NCI-H1694 treated with DMSO at 0.1 percent for 48 hours (cell line): ENCODE measurements at regions not wholly inside any gene's neighbourhood (a gene's known extent, or its start where the extent isn't known, plus 50 kb on each side); places are given as distances from the start of the nearest gene placed in this dataset.
"Not testable (repeated sequence)": the region's sequence is repeated elsewhere in the genome, so short reads cannot be mapped to it uniquely, and the experiment has no call there.

Experiments used
- DNase-seq: peaks from one replicate; lab custom pipeline; 2025; lab: John Stamatoyannopoulos, UW

- no peak for DNase-seq
These were observed 182.5 kb upstream of the RAB6C start for GRCh38 chr2:129796801-129797488.

- DNase-seq, result no peak
These were observed 181.8 kb upstream of the RAB6C start for GRCh38 chr2:129797489-129798300.

GRCh38 chr2:129798301-129798581, 181.2 kb upstream of the RAB6C start:
- DNase-seq, result no peak

DNA sequence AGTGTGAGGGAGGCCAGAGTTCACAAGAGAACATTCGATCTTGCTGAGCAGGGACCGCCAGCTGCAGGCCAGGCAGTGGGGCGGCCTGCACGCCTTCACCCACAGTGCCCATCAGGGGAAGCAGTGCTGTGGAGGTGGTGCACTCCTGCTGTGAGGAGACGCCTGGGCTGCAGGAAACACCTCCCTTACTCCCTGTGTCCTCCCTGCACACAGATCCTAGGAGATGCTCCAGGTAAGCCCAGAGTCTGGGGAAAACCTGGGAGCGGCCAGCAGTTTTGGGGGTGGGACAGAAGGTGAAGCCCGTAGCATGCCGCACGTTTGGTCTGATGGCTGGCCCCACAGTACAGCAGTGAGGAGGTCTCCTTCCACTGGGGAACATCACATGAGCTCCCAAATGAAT, 180.8 kb upstream of the RAB6C start:
- no peak for DNase-seq

- DNase-seq, result no peak
These were observed 180.2 kb upstream of the RAB6C start for GRCh38 chr2:129799036-129799958.

DNA sequence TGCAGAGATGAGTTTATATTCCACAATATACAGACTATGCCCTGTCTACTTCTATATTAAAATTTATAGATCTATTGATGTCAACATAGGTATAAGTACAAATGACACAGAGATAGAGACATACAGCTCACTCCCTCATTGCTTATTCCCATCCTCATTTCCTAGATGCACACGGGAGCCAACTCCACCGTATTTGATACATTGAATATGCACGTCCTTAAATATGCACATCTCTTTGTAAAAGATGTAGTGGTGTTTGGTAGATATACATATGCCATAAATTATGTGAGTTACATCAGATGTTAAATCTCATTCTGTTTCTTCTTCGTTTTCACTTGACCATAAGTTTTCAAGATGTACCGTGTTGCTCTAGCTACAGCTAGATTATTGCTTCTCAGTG, 179.2 kb upstream of the RAB6C start:
- no peak for DNase-seq

DNA sequence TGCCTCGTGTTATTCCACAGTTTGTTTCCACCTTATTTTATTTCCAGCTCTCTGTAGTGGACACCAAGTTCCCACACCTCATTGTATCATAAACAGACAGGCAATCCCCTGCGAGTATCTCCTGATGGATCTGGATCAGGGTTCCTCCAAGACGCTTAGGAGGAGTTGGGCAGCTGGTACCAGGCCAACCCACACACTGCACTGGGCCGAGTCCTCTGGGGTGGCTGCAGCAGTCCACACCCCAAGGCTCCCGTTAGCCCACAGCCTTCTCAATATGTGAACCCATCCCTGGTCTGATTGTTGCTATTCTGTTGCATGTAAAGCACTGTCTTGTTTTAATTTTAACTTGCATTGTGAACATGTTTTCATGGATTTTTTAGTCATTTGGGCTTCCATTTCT, 178.8 kb upstream of the RAB6C start:
- DNase-seq, result no peak

DNA sequence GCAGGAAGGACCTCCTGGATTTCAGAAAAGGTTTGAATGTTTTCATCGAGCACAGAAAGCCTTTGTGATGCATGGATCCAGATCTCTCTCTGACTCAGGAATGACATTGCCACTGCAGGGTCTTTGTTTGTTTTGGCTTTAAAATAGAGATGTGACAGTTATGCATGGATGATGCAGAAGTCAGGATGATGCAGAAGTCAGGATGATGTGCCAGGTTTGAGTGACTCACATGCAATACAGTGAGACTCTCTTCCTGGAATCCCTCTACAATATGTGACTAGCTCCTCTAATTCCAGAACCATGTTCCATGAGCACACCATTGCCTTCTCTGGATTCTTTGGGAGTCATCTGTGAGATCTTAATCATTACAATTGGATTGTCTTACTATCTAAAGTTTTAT, 177.9 kb upstream of the RAB6C start:
- peak; percentile 41 for DNase-seq

DNA sequence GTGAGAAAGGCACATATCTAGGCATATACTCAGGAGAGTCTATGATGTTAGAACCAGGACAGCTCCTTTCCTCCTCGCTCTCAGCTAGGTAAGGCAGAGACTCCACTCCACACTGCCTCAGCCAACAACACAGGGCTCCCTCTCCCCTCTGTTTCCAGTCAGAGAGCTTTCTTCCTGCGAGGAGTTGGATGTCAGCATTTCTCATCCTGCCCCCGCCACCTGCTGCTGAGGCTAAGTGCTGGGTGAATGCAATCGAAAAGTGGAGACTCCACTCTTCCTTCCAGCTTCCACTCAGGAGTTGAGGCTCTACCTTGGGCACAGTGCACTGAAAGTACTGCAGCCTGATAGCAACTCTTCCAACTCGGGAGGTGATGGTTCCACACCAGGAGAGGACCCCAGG, 177.2 kb upstream of the RAB6C start:
- no peak for DNase-seq

DNA sequence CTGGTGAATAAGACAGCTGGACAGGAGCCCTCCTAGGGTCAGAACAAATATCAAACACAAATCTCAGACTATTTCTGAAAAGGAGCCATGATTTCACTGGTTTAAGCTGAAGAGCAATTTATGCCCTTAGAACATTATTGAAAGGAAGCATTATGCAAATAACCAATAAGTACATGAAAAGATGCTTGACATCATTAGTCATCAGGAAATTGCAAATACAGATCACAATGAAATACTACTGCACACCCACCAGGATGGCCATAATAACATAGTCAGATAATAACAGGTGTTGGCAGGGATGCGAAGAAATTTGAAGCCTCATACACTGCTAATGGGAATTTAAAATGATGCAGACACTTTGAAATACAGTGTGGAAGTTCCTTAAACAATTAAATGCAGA, 176.4 kb upstream of the RAB6C start:
- DNase-seq, result no peak

- DNase-seq, result no peak
These were observed 175.6 kb upstream of the RAB6C start for GRCh38 chr2:129803871-129804270.

DNA sequence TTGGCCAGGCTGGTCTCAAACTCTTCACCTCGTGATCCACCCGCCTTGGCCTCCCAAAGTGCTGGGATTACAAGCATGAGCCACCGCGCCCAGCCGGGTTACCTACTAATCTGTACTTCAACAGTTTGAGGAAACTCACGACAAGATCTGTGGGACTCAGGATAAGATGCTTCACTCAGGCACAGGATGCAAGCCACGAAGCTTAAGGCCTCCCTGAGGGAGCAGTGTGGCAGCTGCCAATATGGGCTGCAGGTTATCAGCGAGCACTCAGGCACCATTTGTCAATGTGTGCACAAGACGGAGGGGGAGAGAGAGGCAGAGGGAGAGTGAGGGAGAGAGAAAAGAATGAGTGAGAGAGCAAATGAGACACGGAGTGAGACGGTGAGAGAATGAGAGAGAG, 173.6 kb upstream of the RAB6C start:
- DNase-seq, result no peak

DNA sequence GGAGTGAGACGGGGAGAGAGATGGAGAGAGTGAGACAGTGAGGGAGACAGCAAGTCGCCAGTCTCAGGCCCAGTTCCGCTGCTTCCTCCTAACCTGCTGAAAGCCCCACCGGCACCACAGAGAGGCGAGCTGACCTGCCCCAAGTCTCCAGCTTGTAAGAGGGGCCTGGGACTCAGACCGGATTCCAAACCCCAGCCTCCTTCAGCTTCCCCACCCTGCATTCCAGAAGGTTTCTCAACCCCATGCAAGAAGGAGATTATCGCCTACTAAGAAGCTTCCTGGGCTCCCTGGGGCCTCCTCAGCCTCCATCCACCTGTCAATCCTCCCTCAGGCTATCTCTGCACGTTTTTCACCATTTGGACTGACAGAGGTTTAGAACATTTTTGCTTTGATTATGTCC, 173.1 kb upstream of the RAB6C start:
- no peak for DNase-seq

DNA sequence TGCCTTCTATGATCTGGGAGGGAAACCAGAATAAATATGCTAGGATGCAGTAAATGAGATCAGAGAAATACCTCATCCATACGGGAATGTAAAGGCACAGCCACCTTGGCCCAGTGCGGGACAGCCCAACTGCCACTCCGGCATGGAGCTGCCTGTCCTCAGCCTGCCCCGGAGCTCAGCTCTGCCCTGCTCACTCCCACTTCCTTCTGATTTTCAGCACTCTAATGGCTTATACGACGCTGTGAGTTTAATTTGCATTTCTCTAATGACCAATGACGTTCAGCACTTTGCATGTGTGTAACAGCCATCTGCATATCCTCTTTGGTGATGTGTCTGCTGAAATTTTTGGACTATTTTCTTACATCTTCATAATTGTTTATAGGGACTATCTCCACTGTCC, 172.5 kb upstream of the RAB6C start:
- no peak for DNase-seq

DNA sequence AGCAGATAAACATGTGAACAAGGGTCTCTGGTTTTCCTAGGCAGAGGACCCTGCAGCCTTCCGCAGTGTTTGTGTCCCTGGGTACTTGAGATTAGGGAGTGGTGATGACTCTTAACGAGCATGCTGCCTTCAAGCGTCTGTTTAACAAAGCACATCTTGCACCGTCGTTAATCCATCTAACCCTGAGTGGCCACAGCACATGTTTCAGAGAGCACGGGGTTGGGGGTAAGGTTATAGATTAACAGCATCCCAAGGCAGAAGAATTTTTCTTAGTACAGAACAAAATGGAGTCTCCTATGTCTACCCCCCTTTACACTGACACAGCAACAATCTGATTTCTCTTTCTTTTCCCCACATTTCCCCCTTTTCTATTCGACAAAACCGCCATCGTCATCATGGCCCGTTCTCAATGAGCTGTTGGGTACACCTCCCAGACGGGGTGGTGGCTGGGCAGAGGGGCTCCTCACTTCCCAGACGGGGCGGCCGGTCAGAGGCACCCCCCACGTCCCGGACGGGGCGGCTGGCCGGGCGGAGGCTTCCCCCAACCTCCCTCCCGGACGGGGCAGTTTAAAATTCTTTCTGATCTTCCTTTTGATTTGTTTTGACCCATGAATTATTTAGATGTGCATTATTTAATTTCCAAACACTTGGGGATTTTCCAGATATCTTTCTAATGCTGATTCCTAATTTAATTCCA, 171.7 kb upstream of the RAB6C start:
- DNase-seq, result not testable (repeated sequence)

- DNase-seq, result no peak
These were observed 168.9 kb upstream of the RAB6C start for GRCh38 chr2:129810521-129810920.

- no peak for DNase-seq
These were observed 167.4 kb upstream of the RAB6C start for GRCh38 chr2:129812071-129812470.

DNA sequence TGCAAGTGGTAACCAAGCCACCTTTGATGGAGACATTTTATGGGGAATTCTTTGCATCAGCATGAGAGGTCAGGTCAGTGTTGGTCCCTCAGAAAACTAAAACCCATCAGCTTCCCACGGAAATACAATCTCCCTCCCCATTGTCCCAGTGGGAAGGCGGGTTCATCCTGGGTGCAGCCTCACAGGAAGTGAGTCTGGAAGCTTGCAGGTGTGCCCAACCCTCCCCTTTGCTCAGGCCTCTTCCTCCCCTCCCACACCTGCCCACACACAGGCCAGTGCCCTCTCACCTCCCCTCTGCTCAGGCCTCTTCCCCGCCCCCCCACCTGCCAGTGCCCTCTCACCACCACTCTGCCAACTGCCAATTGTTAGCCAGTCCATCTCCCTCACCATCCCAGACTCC, 166.8 kb upstream of the RAB6C start:
- DNase-seq, result no peak

GRCh38 chr2:129813404-129813803, 166.1 kb upstream of the RAB6C start:
- peak; percentile 3 for DNase-seq

- DNase-seq, result no peak
These were observed 162.5 kb upstream of the RAB6C start for GRCh38 chr2:129816813-129817574.

- DNase-seq, result no peak
These were observed 159.6 kb upstream of the RAB6C start for GRCh38 chr2:129819855-129820254.
